SK-MEL-5 (cell line): ENCODE measurements at regions not wholly inside any gene's neighbourhood (a gene's known extent, or its start where the extent isn't known, plus 50 kb on each side); places are given as distances from the start of the nearest gene placed in this dataset.

Experiments
- DNase-seq: peaks from one replicate; pipeline ENCODE4 v3.0.0-alpha.2; 2016; ENCODE audit warnings: low read depth, low spot score
- in situ Hi-C: cut with HindIII; loops from 2 replicates; pipeline ENCODE4 v1.10.0; 2016; ENCODE audit warnings: low sequenced_read_pairs, high pct_unique_total_duplicates, low pct_unique_long_range_greater_than_20kb

DNA sequence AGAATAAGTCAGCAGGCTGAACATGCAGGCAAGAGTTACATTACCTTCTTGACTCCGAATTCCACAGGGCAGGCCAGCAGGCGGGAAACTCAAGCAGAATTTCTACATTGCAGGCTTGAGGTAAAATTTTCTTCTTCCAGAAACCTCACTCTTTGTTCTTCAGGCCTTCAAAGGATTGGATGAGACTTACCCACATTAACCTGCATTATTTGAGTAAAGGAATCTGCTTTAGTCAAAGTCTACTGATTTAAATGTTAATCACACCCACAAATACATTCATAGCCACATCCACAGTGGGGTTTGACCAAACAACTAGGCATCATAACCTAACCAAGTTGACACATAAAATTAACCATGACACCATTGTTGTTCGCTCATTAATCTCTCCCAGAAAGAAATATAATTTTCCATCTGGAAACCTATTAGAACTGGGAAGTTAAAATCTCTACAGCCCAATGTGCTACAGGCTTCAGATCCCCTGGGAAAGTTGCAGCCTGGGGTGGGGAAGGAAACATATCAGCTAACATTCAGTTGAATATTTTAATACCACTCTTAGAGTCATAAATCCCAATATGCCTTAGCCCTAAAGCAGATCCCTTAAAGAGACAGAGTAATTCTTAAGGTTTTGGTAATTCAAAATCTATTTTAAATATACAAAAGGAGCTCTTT is 468.2 kb upstream of the TNP1 start:
- no peak for DNase-seq
- in situ Hi-C loops = no loop called here

DNA sequence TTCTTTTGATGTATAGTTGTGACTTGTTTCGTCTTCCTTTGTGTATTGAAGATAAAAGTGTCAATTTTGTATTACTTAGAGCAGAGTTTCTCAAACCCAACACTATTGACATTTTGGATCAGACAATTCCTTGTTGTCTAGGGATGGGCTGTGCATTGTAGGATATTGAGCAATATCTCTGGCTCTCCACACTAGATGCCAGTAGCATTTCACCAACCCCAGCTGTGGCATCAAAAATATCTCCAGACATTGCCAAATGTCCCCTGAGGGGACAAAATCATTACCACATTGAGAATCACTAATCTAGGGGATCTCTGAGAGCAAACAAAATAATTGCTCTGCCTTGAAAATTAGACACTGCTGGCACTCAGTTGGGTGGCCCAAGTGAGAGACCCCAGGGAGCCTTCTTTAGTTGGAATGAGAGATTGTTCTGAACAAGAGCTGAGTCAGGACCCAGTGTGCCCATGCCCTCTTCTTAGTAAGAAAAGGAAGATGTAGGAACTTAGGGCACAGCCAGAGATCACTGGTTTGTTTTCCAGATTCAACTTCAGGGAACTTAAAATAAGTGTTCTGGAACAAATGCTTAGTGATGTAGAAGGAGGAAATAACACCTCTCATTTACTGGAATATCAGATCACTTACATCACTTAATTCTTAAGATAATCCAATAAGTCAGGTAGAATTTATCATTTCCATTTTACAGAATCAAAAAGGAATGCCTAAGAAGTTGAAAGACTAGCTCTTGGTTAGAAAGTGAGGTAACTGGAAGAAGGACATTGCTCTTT is 466.6 kb upstream of the TNP1 start:
- DNase-seq = peak; percentile 68
- in situ Hi-C loops = no loop called here

DNA sequence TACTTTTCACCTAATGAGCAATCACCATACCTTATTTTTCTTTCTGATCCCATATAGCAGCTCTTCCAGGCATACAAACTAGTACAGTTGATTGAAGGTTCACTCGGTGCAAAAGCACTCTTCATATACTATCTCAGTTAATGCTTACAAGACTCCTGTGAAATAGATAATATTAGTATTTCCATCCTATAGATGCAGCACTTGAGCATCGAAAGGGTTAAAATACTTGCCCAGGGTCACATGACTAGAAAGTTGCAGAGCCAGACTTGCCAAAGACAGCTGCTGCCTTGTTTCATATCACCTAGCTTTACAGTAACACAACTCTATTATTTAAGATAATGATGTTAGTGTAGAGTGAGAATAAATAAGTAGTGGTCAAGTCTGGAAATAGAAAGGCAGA is 466.0 kb upstream of the TNP1 start:
- in situ Hi-C loops = no loop called here
- no peak for DNase-seq

DNA sequence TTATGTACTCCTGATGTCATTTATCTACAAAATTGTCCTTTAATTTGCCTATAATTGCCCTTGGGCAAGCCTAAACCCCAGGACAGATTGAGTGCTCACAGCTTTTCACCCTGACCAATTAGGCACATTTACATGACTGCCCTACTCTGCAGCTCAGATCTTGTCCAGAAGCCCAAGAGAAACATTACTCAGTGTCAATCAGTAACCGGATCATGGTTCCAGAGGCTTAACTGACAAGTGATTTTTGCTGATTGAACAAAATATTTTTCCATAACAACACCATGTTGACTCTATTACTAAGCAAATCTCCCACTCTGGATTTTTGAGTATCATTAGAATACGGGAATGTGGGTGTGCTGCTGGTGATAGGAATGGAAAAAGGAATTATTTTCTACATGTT is 465.4 kb upstream of the TNP1 start:
- in situ Hi-C loops = no loop called here
- no peak for DNase-seq

GRCh38 chr2:217316743-217317142 is 456.9 kb upstream of the TNP1 start:
- in situ Hi-C loops = no loop called here

DNA sequence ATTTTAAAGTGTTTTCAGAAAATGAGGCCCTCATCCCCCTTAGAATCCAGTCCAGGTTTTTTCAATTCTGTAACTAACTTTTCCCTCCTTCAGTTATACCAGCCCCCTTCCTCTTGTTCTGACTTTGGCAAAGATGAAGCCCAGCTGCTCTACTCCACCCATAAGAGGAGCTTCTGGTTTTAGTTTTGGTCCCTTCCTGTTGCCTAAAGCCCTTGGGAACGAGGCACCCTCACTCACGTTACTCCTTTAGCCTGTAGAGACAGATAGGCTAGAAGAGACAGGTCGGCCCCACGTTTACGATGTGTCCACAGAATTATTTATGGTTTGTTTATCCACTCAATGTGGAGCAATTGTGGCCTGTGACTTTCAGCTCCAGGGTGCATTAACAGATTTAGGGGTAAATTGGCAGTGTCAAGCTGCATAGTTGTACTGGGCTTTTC is 454.2 kb upstream of the TNP1 start:
- in situ Hi-C loops = no loop called here
- no peak for DNase-seq

More at GRCh38 chr2:217316743-217317142, 456.9 kb upstream of the TNP1 start:
- DNase-seq = no peak

- in situ Hi-C loops = no loop called here
- no peak for DNase-seq
Measured at GRCh38 chr2:217313386-217313785, 453.5 kb upstream of the TNP1 start.

GRCh38 chr2:217309056-217309455 is 449.2 kb upstream of the TNP1 start:
- in situ Hi-C loops = no loop called here
- no peak for DNase-seq

GRCh38 chr2:217307023-217307422 is 447.2 kb upstream of the TNP1 start:
- no peak for DNase-seq
- in situ Hi-C loops = no loop called here

GRCh38 chr2:217305882-217306281 is 446.0 kb upstream of the TNP1 start:
- no peak for DNase-seq
- in situ Hi-C loops = no loop called here

DNA sequence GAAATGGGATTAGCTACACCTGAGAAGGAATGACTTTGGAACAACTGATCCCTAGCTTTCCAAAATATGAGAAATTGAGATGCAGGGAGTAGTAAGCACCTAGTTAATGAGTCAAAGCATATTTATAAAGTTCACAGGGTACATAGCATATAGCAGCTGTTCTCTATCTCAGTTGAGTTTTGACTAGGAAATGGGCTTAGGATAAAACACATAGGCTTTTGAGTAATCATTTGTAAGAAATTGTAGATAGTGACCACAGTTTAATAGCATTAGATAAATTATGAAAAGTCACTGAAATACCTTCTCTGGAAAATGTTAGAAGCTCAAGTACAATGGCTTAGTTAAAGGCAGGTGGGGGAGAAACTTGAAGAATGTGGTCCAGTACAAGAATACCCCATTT is 444.7 kb upstream of the TNP1 start:
- in situ Hi-C loops = no loop called here
- no peak for DNase-seq

DNA sequence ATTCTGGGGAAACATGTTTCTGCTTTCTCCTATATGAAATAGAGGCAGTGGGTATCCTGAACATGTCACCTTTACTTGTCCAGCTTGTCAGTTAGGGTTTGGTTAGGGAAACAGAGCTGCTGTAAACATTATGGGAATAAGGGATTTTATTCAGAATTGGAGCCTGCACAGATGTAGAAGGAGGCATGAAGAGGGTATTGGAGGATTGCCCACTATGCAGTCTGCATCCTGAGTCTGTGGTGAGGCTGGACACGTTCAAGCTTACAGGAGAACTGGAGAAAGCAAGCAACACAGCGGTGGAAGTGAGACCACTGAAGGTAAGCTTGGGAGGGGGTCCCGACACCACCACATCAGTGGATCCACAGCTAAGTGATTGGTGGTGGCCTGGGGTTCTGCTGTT is 443.0 kb upstream of the TNP1 start:
- DNase-seq = no peak
- in situ Hi-C loops = no loop called here

DNA sequence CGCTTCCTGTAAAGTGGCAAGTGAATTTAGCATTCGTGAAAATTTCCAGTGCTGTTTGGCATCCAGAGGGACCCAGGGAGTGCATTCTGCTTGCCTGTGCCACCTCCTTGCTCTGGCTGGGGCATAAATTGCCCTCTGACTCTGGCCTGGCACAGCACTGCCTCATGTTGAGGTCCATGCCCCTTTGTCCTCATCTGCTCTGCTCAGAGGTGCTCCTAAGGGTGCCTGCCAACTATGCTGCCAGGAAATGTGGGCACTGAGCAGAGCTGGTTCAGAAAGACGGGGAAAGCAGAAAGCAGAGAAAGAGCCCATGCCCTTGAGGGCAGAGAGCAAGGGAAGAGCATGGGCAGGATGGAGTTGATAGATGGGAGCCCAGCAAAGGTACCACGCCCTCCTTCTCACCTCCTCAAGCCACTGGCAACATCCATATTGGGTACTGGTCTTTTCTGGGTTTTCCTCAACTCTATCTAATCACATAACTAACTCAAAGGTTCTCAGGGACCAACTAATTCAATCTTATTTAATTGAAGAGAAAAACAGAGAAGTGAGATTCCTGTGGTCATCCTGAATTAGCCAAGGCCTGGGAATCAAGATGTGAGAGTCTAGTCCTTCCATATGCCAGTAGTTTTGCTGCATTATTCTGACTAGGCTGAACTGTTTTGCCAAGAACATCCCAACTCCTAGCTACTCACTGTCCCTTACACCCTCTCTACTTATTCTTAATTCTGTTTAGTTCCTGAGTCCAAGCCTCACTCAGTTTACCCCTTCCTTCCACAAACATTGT is 441.5 kb upstream of the TNP1 start:
- in situ Hi-C loops = no loop called here
- no peak for DNase-seq

DNA sequence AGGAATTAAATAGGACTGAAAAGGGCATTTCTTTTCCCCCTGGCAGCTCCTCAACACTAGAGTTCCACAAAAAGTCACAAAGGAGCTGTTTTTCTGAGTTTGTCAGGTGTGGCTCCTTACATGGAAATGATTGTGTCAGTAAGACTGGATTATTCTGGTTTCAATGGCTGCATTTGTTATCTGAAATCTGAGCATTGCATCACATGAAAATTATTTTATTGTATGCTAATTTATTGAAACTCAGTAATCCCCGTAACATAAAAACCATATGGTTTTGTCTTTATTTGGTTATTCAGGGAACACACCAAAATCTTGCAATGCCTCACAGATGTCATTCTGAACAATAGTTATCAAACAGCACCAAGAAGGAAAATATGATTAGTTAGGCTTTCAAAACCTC is 439.7 kb upstream of the TNP1 start:
- DNase-seq = no peak
- in situ Hi-C loops = no loop called here

DNA sequence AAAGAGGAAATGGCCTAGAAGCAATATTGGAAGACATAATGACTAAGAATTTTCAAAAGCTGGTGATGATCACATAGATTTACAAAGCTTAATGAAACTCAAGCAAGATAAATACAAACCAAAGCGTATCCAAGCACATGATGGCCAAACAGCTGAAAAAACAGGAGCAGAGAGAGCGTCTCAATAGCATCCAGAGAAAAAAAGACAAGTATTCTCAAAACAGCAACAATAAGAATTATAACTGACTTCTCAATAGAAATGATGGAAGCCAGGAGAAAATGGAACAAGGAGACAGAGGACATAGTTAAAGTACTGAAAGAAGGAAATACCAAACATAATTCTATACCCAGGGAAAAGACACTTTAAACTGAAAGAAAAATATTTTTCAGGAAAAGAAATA is 437.2 kb upstream of the TNP1 start:
- DNase-seq = no peak
- in situ Hi-C loops = no loop called here

DNA sequence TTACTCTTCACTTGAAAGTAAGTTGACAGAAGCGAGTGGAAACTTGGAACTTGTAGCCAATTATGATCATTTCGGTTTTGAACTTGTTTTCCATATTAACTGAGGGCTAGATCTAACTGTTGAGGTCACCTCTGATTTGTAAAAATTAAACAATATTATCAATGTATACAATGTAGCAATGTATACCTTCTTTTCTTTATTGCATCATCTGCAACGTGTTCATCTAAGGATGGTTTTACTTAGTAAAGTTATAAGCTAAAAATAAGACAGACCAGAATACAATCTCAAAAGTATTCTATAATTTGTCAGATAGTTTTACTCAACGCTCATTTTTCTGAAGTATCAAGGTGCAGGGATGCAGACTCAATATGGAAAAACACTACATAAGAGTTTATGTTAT is 435.0 kb upstream of the TNP1 start:
- no peak for DNase-seq
- in situ Hi-C loops = no loop called here

DNA sequence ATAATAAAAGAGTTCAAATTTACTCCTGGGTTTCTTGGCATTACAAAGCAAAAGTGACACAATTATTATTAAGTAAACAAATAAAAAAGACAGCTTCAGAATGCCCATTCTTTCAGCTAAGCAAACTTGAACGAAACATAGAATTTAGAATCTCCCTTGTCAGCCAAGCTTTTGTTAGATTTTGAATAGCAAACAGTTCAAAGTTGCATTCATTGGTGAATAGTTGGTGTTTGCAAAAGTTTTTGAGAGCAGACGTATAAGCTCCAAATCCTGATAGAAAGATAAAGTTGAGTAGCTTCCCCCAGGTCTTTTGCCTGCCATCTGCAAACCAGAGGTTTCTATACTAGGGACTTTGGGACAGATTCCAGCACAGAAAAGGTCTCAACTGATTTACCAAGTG is 434.3 kb upstream of the TNP1 start:
- DNase-seq = no peak
- in situ Hi-C loops = no loop called here

- DNase-seq = no peak
- in situ Hi-C loops = no loop called here
Measured at GRCh38 chr2:217293607-217294006, 433.7 kb upstream of the TNP1 start.

- in situ Hi-C loops = no loop called here
- no peak for DNase-seq
Measured at GRCh38 chr2:217293046-217293445, 433.2 kb upstream of the TNP1 start.
